ENCODE measurements at regions not wholly inside any gene's neighbourhood (a gene's known extent, or its start where the extent isn't known, plus 50 kb on each side); places are given as distances from the start of the nearest gene placed in this dataset.

GRCh38 chr2:7356909-7357584, 439.8 kb downstream of the RNF144A start:
- Histone ChIP-seq H3K27me3 (ENCODE audit: control insufficient read depth, insufficient read depth, low read length, poor library complexity, severe bottlenecking) (no peaks in the 10 kb centered on the region), H3K4me3 (ENCODE audit: low read length) (no peak overlapping the region), H3K9ac (ENCODE audit: extremely low read depth, low read length, poor library complexity, severe bottlenecking) (no peak overlapping the region), H3K36me3 (ENCODE audit: control insufficient read depth, insufficient read depth, low read length) (no peaks in the 10 kb centered on the region), H3K27ac (ENCODE audit: low read depth, low read length) (no peak overlapping the region), H3K9me3 (ENCODE audit: control insufficient read depth, low read length) (no peaks in the 10 kb centered on the region), H3K4me1 (ENCODE audit: control insufficient read depth, insufficient read depth, low read length) (peaks cover 3% of the 10 kb centered on the region)
- WGBS, 2 experiments (ENCODE audit: insufficient coverage in 1 of 2, insufficient read length in 1 of 2), result 93 to 96% methylated on average over 4 to 11 of the region's 11 CpGs
- H3K4me3 Mint-ChIP-seq, result no peak overlapping the region
- DNase-seq, result no peak
- peaks cover 10% of the 10 kb centered on the region for H3K27me3 Mint-ChIP-seq (ENCODE audit: insufficient read depth)
- no peaks in the 10 kb centered on the region for H3K9me3 Mint-ChIP-seq
- no peaks in the 10 kb centered on the region for H3K36me3 Mint-ChIP-seq (ENCODE audit: low read depth)
- TF ChIP-seq, protein P1, sequence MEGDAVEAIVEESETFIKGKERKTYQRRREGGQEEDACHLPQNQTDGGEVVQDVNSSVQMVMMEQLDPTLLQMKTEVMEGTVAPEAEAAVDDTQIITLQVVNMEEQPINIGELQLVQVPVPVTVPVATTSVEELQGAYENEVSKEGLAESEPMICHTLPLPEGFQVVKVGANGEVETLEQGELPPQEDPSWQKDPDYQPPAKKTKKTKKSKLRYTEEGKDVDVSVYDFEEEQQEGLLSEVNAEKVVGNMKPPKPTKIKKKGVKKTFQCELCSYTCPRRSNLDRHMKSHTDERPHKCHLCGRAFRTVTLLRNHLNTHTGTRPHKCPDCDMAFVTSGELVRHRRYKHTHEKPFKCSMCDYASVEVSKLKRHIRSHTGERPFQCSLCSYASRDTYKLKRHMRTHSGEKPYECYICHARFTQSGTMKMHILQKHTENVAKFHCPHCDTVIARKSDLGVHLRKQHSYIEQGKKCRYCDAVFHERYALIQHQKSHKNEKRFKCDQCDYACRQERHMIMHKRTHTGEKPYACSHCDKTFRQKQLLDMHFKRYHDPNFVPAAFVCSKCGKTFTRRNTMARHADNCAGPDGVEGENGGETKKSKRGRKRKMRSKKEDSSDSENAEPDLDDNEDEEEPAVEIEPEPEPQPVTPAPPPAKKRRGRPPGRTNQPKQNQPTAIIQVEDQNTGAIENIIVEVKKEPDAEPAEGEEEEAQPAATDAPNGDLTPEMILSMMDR (conservative IDR thresholded peaks at IDR 0.05), result no peak
- H3K4me1 Mint-ChIP-seq, result peaks cover 25% of the 10 kb centered on the region
- H3K27ac Mint-ChIP-seq, result no peak overlapping the region

GRCh38 chr2:7357993-7358392, 440.8 kb downstream of the RNF144A start:
- peaks cover 8% of the 10 kb centered on the region for H3K27me3 Mint-ChIP-seq (ENCODE audit: insufficient read depth)
- H3K4me3 Mint-ChIP-seq, result no peak overlapping the region
- H3K4me1 Mint-ChIP-seq, result peaks cover 25% of the 10 kb centered on the region
- H3K27ac Mint-ChIP-seq, result no peak overlapping the region
- no peaks in the 10 kb centered on the region for H3K9me3 ChIP-seq (ENCODE audit: control insufficient read depth, low read length)
- H3K36me3 ChIP-seq (ENCODE audit: control insufficient read depth, insufficient read depth, low read length), result no peaks in the 10 kb centered on the region
- H3K27ac ChIP-seq (ENCODE audit: low read depth, low read length), result no peak overlapping the region
- H3K9me3 Mint-ChIP-seq, result no peaks in the 10 kb centered on the region
- no peak overlapping the region for H3K9ac ChIP-seq (ENCODE audit: extremely low read depth, low read length, poor library complexity, severe bottlenecking)
- H3K27me3 ChIP-seq (ENCODE audit: control insufficient read depth, insufficient read depth, low read length, poor library complexity, severe bottlenecking), result no peaks in the 10 kb centered on the region
- TF ChIP-seq, protein P1 (conservative IDR thresholded peaks at IDR 0.05), result peak; percentile 56
- no peak for DNase-seq
- H3K36me3 Mint-ChIP-seq (ENCODE audit: low read depth), result no peaks in the 10 kb centered on the region
- peaks cover 3% of the 10 kb centered on the region for H3K4me1 ChIP-seq (ENCODE audit: control insufficient read depth, insufficient read depth, low read length)
- no CpG with 5 or more reads among the region's 2 CpGs for WGBS, 2 experiments (ENCODE audit: insufficient coverage in 1 of 2, insufficient read length in 1 of 2)
- no peak overlapping the region for H3K4me3 ChIP-seq (ENCODE audit: low read length)

DNA sequence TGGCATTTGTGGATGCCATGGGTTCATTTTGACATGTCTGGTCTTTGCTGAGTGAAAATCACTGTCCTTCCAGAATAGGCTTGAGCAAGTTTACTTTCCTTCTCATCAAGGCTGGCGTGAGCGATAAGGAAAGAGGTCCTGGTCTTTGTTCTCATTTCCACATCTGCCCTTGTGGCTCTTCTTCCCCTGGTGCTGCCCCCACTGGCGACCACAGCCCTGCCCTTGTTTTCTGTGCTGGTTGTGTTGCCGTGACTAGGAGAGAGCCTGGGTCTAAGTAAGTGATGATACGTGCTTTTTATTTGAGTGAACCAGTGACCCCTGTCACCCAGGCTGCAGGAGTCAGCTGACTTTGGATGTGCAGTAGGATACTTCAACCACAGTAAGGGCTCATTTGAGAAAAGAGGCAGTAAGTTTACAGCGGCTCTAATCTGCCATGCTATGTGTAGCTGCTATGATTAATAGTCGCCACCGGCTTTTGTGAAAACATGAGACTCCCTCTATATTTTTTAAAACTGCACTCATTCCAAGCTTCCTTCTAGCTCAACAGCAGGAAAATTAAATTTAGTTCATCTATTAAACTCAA, 441.7 kb downstream of the RNF144A start:
- H3K27ac Mint-ChIP-seq, result no peak overlapping the region
- no peaks in the 10 kb centered on the region for H3K36me3 ChIP-seq (ENCODE audit: control insufficient read depth, insufficient read depth, low read length)
- H3K4me3 ChIP-seq (ENCODE audit: low read length), result no peak overlapping the region
- no peaks in the 10 kb centered on the region for H3K9me3 ChIP-seq (ENCODE audit: control insufficient read depth, low read length)
- peaks cover 3% of the 10 kb centered on the region for H3K4me1 ChIP-seq (ENCODE audit: control insufficient read depth, insufficient read depth, low read length)
- H3K27me3 Mint-ChIP-seq (ENCODE audit: insufficient read depth), result peaks cover 6% of the 10 kb centered on the region
- H3K36me3 Mint-ChIP-seq (ENCODE audit: low read depth), result no peaks in the 10 kb centered on the region
- no peak overlapping the region for H3K4me3 Mint-ChIP-seq
- peak; percentile 70 for DNase-seq
- WGBS, 2 experiments (ENCODE audit: insufficient coverage in 1 of 2, insufficient read length in 1 of 2), result 79 to 91% methylated on average over 6 to 8 of the region's 8 CpGs
- H3K27ac ChIP-seq (ENCODE audit: low read depth, low read length), result no peak overlapping the region
- H3K9me3 Mint-ChIP-seq, result no peaks in the 10 kb centered on the region
- H3K4me1 Mint-ChIP-seq, result peaks cover 25% of the 10 kb centered on the region
- no peak overlapping the region for H3K9ac ChIP-seq (ENCODE audit: extremely low read depth, low read length, poor library complexity, severe bottlenecking)
- H3K27me3 ChIP-seq (ENCODE audit: control insufficient read depth, insufficient read depth, low read length, poor library complexity, severe bottlenecking), result no peaks in the 10 kb centered on the region
- TF ChIP-seq, protein P1 (conservative IDR thresholded peaks at IDR 0.05), result peak; percentile 54

All from endodermal cell (in vitro differentiated cells).